Lower leg skin (tissue), 3 donors: ENCODE measurements at regions not wholly inside any gene's neighbourhood (a gene's known extent, or its start where the extent isn't known, plus 50 kb on each side); places are given as distances from the start of the nearest gene placed in this dataset.

Experiments
- POLR2A ChIP-seq, 2 donors: fragments of 450-650 bp; IDR thresholded peaks; one replicate each; pipeline ENCODE4 v1.6.1; 2016 to 2017; ENCODE audit warnings: antibody characterized with exemption in 2 of 2, mild to moderate bottlenecking in 1 of 2, moderate library complexity in 1 of 2
- TF ChIP-seq, protein P1 (sequence below), 3 donors: fragments of 450-650 bp; IDR thresholded peaks; one replicate each; pipeline ENCODE4 v1.5.1; 2016; ENCODE audit warnings: antibody characterized with exemption in 3 of 3, mild to moderate bottlenecking in 3 of 3, moderate library complexity in 2 of 3

DNA sequence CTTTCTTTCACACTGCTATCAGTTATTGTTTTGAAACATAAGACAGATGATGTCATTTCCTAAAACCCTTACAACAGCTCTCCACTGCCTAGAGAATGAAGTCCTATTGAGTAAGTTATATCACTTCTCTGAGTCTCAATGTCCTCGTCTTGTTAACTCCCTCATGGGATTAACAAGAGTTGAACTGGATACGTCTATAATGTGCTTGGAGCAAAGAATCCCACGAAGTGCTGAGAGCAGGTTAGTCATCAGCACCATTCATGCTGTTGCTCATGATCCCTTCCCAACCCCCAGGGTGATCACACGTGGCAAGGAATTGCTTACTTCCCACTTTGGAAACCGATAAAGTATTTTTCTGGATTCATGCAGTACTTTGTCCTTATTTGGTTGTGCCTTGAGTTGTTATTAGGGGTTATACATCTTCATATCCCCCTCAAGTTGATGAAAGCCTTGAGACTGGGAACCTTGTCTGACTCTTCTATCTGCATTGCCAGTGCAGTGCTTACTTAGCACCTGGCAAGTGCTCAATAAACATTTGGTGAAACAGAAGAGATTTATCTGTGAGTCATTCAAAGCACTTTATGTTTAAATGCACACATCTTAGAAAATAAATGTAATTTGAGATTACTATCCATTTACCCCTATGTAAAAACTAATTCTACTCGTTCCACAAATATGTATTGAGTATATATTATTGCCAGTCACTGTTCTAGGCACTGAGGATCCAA lies 487.5 kb downstream of the EPM2A start:
- TF ChIP-seq, protein P1, sequence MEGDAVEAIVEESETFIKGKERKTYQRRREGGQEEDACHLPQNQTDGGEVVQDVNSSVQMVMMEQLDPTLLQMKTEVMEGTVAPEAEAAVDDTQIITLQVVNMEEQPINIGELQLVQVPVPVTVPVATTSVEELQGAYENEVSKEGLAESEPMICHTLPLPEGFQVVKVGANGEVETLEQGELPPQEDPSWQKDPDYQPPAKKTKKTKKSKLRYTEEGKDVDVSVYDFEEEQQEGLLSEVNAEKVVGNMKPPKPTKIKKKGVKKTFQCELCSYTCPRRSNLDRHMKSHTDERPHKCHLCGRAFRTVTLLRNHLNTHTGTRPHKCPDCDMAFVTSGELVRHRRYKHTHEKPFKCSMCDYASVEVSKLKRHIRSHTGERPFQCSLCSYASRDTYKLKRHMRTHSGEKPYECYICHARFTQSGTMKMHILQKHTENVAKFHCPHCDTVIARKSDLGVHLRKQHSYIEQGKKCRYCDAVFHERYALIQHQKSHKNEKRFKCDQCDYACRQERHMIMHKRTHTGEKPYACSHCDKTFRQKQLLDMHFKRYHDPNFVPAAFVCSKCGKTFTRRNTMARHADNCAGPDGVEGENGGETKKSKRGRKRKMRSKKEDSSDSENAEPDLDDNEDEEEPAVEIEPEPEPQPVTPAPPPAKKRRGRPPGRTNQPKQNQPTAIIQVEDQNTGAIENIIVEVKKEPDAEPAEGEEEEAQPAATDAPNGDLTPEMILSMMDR (IDR thresholded peaks at IDR 0.05): no peak
- TF ChIP-seq POLR2A (IDR thresholded peaks at IDR 0.05): no peak
